ENCODE measurements at regions not wholly inside any gene's neighbourhood (a gene's known extent, or its start where the extent isn't known, plus 50 kb on each side); places are given as distances from the start of the nearest gene placed in this dataset.

GRCh38 chr2:104749856-104750460 is 104.0 kb upstream of the POU3F3 start:
- no peak for TF ChIP-seq CREB5 (CRISPR knock-in tag; IDR thresholded peaks at IDR 0.05; ENCODE audit: low read depth)
- no peak for TF ChIP-seq SNAI2 (CRISPR knock-in tag; IDR thresholded peaks at IDR 0.05)
- TF ChIP-seq ZFP30 (CRISPR knock-in tag; IDR thresholded peaks at IDR 0.05), result no peak
- no peak for TF ChIP-seq ZNF8 (CRISPR knock-in tag; IDR thresholded peaks at IDR 0.05)
- TF ChIP-seq OSR1 (CRISPR knock-in tag; IDR thresholded peaks at IDR 0.05), result no peak
- no peak for TF ChIP-seq PATZ1 (CRISPR knock-in tag; IDR thresholded peaks at IDR 0.05; ENCODE audit: borderline replicate concordance)
- TF ChIP-seq ZNF70 (CRISPR knock-in tag; IDR thresholded peaks at IDR 0.05), result no peak
- no peak for TF ChIP-seq TCF4 (CRISPR knock-in tag; IDR thresholded peaks at IDR 0.05; ENCODE audit: borderline replicate concordance)
- no peak for TF ChIP-seq ZNF565 (CRISPR knock-in tag; conservative IDR thresholded peaks at IDR 0.05; ENCODE audit: low read depth)
- no peak for TF ChIP-seq CSRNP3 (CRISPR knock-in tag; IDR thresholded peaks at IDR 0.05)
- no peak for TF ChIP-seq ISL1 (CRISPR knock-in tag; IDR thresholded peaks at IDR 0.05)
- TF ChIP-seq TSHZ2 (CRISPR knock-in tag; IDR thresholded peaks at IDR 0.05), result no peak
- TF ChIP-seq TOX (CRISPR knock-in tag; IDR thresholded peaks at IDR 0.05; ENCODE audit: borderline replicate concordance), result no peak
- no peak for TF ChIP-seq PPARA (CRISPR knock-in tag; IDR thresholded peaks at IDR 0.05; ENCODE audit: borderline replicate concordance)
- no peak for TF ChIP-seq BACH2 (CRISPR knock-in tag; IDR thresholded peaks at IDR 0.05; ENCODE audit: borderline replicate concordance)
- no peak for TF ChIP-seq ZFP3 (CRISPR knock-in tag; IDR thresholded peaks at IDR 0.05)
- no peak for TF ChIP-seq POU6F1 (CRISPR knock-in tag; IDR thresholded peaks at IDR 0.05; ENCODE audit: borderline replicate concordance, low read depth)
- TF ChIP-seq RARB (CRISPR knock-in tag; IDR thresholded peaks at IDR 0.05), result no peak
- TF ChIP-seq CSDC2 (CRISPR knock-in tag; IDR thresholded peaks at IDR 0.05), result no peak
- no peak for TF ChIP-seq GLIS3 (CRISPR knock-in tag; IDR thresholded peaks at IDR 0.05)
- no peak for ATAC-seq

GRCh38 chr2:104752504-104752903 is 101.4 kb upstream of the POU3F3 start:
- TF ChIP-seq ZC3H10 (CRISPR knock-in tag; IDR thresholded peaks at IDR 0.05) (no peak), ZNF70 (CRISPR knock-in tag; IDR thresholded peaks at IDR 0.05) (no peak), TOX (CRISPR knock-in tag; IDR thresholded peaks at IDR 0.05; ENCODE audit: borderline replicate concordance) (no peak), OSR1 (CRISPR knock-in tag; IDR thresholded peaks at IDR 0.05) (no peak), CREB5 (CRISPR knock-in tag; IDR thresholded peaks at IDR 0.05; ENCODE audit: low read depth) (no peak), TCF4 (CRISPR knock-in tag; IDR thresholded peaks at IDR 0.05; ENCODE audit: borderline replicate concordance) (no peak), ARNTL (CRISPR knock-in tag; IDR thresholded peaks at IDR 0.05; ENCODE audit: borderline replicate concordance, low read depth) (no peak), ESRRG (CRISPR knock-in tag; IDR thresholded peaks at IDR 0.05) (no peak), ZNF565 (CRISPR knock-in tag; conservative IDR thresholded peaks at IDR 0.05; ENCODE audit: low read depth) (no peak), ZFP30 (CRISPR knock-in tag; IDR thresholded peaks at IDR 0.05) (no peak), PATZ1 (CRISPR knock-in tag; IDR thresholded peaks at IDR 0.05; ENCODE audit: borderline replicate concordance) (no peak), CSRNP3 (CRISPR knock-in tag; IDR thresholded peaks at IDR 0.05) (no peak), GLIS3 (CRISPR knock-in tag; IDR thresholded peaks at IDR 0.05) (no peak), ZNF8 (CRISPR knock-in tag; IDR thresholded peaks at IDR 0.05) (no peak), POU6F1 (CRISPR knock-in tag; IDR thresholded peaks at IDR 0.05; ENCODE audit: borderline replicate concordance, low read depth) (no peak)
- no peak for ATAC-seq

Data from SK-N-SH treated with all-trans-retinoic acid at 6 μM for 48 hours (cell line).